VCaP (cell line): ENCODE measurements at regions not wholly inside any gene's neighbourhood (a gene's known extent, or its start where the extent isn't known, plus 50 kb on each side); places are given as distances from the start of the nearest gene placed in this dataset.
A peak's percentile ranks its signal among the peaks of the same experiment; 100 is the strongest.

ENCODE experiments used
- H3K27ac ChIP-seq: fragments of 450-650 bp; 2 replicates; pipeline ENCODE4 v1.5.1; 2017
- TF ChIP-seq, protein P1 (sequence below): fragments of 450-650 bp; conservative IDR thresholded peaks from 2 replicates; pipeline ENCODE4 v1.5.1; 2017; ENCODE audit warnings: mild to moderate bottlenecking, moderate library complexity

DNA sequence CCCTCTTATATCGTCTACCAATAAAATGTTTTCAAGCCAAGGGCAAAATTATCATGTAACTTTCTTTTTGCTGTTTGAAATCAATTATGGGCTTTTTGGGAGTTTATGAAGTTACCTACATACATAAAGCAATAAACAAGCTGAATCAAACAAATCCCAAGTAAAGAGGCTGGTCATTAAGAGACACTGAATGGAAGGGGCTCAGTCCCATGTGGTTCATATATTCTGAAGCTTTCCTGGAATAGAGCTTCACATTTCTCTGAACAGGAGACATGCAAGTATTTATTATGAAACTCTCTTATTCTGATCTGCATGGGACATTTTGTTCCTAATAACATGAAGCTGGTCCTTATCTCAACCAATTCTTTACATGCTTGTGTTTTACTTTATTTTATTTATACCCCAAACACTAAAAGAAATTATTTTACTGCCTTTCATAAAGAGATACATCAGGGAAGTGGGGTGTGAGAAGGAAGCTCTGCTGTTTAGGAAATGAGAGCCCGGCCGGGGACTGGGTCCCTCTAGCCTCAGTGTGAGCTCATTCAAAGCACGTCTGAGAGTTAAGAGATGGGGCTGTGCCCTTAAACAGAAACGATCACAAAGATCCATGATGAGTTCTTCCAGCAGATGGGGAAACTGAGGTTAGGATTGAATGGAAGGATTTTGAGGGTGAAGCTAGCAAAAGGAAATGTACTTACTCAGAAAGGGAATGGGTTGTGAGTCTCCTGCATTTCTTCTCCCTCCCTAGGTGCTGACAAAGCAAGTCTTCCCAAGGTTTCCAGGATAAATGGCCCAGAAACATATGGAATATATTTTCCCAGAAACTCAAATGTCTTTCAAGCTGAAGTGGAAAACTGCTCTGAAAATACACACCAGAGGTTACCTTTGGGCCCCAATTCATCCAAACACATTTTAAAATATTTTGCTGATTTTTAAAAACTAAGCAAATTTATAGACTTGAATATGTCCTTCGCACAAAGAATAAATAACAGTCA is 93.1 kb upstream of the LNX1 start:
- H3K27ac ChIP-seq, result no peak overlapping the region
- TF ChIP-seq, protein P1, sequence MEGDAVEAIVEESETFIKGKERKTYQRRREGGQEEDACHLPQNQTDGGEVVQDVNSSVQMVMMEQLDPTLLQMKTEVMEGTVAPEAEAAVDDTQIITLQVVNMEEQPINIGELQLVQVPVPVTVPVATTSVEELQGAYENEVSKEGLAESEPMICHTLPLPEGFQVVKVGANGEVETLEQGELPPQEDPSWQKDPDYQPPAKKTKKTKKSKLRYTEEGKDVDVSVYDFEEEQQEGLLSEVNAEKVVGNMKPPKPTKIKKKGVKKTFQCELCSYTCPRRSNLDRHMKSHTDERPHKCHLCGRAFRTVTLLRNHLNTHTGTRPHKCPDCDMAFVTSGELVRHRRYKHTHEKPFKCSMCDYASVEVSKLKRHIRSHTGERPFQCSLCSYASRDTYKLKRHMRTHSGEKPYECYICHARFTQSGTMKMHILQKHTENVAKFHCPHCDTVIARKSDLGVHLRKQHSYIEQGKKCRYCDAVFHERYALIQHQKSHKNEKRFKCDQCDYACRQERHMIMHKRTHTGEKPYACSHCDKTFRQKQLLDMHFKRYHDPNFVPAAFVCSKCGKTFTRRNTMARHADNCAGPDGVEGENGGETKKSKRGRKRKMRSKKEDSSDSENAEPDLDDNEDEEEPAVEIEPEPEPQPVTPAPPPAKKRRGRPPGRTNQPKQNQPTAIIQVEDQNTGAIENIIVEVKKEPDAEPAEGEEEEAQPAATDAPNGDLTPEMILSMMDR, result no peak

DNA sequence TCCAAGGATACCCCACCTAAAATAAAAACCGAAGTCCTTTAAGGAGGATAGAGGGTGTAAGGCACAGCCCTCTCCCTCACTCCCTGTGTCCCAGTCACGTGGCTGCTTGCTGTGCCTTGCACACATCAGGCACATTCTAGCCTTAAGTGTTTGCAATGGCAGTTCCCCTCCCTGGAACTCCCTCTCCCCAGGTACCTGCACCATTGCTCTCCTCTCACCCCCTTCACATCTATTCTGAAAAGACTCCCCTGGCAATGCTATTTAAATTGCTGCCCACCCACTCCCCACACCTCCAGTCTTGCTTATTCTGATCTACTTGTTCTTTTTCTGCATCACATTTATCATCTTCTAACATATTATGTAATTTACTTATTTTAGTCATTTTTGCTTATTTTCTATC is 91.6 kb upstream of the LNX1 start:
- H3K27ac ChIP-seq, result no peak overlapping the region
- TF ChIP-seq, protein P1, result no peak

DNA sequence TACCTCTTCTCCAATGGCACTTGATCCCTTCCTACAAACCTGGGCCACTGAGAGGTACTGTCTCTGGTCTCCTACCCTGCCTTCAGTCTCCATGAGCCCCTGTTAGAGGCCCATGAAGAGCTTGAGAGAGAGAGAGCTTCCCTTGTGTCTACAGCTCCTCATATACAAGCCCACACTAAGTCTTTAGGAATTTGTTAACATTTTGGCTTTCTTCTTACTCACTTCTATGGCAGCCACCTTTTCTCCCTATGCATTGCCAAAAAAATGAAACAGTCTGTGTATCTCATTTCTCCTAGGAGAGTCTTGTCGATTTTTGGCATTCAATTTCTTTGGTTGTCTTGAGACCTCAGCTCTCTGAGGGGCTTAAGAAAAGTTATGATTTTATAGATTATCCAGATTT is 90.9 kb upstream of the LNX1 start:
- no peak overlapping the region for H3K27ac ChIP-seq
- TF ChIP-seq, protein P1, result no peak

DNA sequence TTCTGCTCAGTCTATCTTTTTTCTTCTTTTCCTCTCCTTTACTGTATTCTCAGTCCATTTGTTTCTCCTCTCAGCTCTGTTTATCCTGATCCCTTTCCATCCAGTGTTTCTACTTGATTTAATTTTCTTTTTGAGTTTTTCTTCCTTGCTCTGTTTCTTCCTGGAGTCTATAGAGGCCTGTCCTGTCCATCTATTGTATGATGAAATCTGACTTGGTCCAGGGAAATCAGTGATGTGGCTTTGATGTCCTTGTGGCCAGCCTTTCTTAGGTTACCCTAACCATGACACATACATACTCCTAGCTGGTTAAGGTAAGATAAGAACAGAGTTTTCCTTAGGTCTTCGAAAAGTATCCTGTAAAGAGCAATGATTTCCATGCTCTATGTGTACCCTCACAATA is 89.3 kb upstream of the LNX1 start:
- no peak overlapping the region for H3K27ac ChIP-seq
- TF ChIP-seq, protein P1, result no peak

DNA sequence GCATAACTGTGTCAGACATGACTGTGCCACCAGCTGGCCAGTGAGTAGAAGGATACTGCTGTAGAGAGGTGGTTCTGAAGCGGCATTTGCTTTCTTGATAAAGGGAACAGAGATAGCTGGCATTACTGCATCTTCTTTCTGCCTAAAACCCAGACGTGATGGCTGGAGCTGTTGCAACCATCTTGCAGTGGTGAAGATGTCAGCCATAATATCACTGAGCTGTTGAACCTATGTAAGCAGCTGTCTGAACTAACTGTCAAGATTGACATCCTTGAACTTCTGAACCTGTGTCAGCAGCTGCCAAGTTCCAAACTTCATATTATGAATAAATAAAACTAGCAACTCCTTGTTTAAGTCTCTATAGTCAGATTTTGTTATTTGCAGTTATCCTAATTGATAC is 88.9 kb upstream of the LNX1 start:
- TF ChIP-seq, protein P1, result no peak
- H3K27ac ChIP-seq, result no peak overlapping the region

DNA sequence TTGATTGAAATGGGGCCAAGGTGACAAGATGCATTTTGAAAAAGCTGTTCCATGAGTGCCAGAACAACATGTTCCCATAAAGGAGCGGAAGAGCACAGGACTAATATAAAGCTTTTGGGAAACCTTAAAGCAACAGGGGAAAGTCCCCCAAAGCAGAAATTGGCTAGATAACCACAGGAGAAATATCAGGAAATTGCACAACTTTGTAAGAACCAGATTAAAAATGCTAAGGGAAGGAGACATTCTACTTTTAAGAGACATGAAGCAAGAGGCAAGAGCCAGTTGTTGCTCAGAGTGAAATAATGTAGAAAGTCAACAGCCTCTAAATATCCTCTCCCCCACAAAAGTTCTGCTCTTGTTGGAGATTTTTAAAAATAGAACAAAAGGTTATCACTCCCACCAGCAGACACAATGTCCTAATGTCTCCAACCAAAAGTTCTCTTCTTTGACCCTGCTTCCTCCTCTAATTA is 85.2 kb upstream of the LNX1 start:
- H3K27ac ChIP-seq, result peak overlapping the region; percentile 36; the same call in 1 of the 2 replicates
- TF ChIP-seq, protein P1, result no peak

DNA sequence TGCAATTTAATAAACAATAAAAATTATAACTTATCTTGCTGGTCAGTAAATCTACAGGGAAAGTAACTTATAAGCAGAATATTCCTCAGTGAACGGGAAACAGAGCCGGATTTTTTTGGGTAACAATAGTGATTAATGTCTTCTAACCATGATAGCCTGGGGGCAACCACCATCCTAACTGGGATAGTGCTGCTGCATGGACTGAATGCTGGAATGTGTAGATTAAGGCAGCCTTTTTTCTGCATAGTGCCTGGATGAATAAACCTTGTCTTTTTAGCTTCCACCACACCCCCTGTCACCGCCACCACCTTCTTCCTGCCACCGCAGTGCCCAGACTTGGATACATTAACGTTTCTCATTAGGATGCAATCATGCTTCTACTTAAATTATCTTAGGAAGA is 83.6 kb upstream of the LNX1 start:
- H3K27ac ChIP-seq, result no peak overlapping the region
- TF ChIP-seq, protein P1, result no peak
